ENCODE measurements at regions not wholly inside any gene's neighbourhood (a gene's known extent, or its start where the extent isn't known, plus 50 kb on each side); places are given as distances from the start of the nearest gene placed in this dataset.

DNA sequence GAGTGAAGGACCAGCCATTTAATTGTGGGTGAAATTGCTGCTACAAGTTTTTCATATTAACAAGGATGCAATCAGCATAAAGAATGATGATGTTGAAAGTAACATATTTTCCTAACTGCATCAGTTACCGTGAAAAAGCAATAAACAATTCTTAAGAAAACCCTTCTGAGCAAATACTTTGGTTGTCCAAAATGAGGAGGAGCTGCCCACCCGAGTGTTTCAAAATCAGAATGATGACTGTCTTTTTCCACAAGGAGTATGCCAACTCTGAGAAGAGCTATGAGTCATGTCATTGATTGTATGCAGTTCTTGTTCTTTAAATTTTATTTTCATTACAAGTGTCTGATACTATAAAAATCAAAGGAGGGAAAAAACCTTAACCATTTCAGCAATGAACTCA is 470.5 kb downstream of the COL12A1 start:
- TF ChIP-seq CTCF (IDR thresholded peaks at IDR 0.05) (no peak), POLR2A (IDR thresholded peaks at IDR 0.05) (no peak)
